ENCODE measurements at regions not wholly inside any gene's neighbourhood (a gene's known extent, or its start where the extent isn't known, plus 50 kb on each side); places are given as distances from the start of the nearest gene placed in this dataset.

DNA sequence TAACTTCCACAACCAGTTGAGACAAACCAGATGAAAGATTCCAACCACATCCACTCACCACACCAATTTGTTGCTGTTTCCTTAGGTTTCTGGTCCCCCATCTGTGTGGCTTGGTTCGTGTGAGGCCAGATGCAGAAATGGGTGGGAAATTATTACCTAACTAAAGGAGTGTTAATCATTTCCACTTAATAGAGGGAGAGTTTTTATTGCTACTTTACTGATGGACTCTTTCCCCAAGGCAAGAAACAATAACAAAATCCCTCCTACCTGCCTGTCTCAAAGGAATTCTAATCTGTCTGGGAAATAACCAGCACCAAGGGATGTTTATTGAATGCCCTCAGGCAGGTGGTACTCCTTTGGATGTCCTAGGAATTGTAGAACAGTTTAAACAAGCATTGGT lies 76.3 kb downstream of the TMEM167A start:
- TF ChIP-seq, protein P1, sequence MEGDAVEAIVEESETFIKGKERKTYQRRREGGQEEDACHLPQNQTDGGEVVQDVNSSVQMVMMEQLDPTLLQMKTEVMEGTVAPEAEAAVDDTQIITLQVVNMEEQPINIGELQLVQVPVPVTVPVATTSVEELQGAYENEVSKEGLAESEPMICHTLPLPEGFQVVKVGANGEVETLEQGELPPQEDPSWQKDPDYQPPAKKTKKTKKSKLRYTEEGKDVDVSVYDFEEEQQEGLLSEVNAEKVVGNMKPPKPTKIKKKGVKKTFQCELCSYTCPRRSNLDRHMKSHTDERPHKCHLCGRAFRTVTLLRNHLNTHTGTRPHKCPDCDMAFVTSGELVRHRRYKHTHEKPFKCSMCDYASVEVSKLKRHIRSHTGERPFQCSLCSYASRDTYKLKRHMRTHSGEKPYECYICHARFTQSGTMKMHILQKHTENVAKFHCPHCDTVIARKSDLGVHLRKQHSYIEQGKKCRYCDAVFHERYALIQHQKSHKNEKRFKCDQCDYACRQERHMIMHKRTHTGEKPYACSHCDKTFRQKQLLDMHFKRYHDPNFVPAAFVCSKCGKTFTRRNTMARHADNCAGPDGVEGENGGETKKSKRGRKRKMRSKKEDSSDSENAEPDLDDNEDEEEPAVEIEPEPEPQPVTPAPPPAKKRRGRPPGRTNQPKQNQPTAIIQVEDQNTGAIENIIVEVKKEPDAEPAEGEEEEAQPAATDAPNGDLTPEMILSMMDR (conservative IDR thresholded peaks at IDR 0.05; ENCODE audit: low read length), result no peak
- TF ChIP-seq EZH2phosphoT487 (IDR thresholded peaks at IDR 0.05; ENCODE audit: borderline replicate concordance), result no peak

Measured in Loucy (cell line).